ENCODE measurements at regions not wholly inside any gene's neighbourhood (a gene's known extent, or its start where the extent isn't known, plus 50 kb on each side); places are given as distances from the start of the nearest gene placed in this dataset.

DNA sequence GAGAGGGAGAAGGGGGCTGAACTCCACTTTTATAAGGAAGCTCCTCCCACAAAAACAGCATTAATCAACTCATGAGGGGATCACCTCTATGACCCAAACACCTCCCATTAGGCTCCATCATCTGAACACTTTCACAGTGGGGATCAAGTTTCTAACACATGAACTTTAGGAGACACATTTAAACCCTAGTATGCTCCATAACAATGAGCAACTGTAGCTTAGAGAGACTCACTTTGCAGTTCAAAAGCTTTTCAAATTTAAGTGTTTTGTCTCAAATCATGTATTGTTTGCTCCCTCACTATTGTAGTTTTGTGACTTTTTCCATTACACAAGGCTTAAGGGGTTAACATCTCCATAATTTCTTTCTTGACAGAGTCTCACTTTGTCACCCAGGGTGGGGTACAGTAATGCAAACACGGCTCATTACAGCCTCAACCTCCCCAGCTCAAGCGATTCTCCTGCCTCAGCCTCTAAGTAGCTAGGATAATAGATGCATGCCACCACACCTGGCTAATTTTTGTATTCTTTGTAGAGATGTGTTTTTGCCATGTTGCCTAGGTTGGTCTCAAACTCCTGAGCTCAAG, 352.7 kb upstream of the CDH20 start:
- TF ChIP-seq POLR2A (IDR thresholded peaks at IDR 0.05; ENCODE audit: low read length) (no peak), GATA1 (IDR thresholded peaks at IDR 0.05; ENCODE audit: low read depth, low read length) (no peak)
